NT2/D1 (cell line): ENCODE measurements at regions not wholly inside any gene's neighbourhood (a gene's known extent, or its start where the extent isn't known, plus 50 kb on each side); places are given as distances from the start of the nearest gene placed in this dataset.

Experiments used
- YY1 ChIP-seq: IDR thresholded peaks from 2 replicates; pipeline ENCODE4 v1.6.1; 2011; ENCODE audit not compliant: insufficient read length, insufficient read depth
- ZNF274 ChIP-seq: IDR thresholded peaks from 2 replicates; pipeline ENCODE4 v1.6.1; 2011; ENCODE audit warnings: mild to moderate bottlenecking, low read depth, low read length

DNA sequence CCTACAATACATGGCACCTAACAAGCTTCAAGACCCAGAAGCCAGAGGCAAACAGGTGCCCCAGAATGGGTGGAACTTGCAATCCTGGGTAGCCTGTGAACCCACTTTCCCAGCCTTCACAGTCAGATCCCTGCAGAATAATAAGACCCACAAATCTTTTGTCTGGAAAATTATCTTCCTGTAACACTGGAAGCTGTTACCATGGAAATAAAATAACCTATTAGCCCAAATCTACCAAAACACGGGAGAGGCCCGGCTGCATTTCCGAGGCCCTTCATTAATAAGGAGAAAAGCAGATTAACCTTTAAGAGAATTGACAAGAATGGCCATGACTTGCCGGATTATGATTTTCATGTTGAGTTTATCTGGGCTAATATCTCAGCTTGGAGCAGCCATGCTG, 256.1 kb upstream of the PROK2 start:
- TF ChIP-seq YY1 (no peak), ZNF274 (no peak)
